Esophagus squamous epithelium (tissue), 5 donors: ENCODE measurements at regions not wholly inside any gene's neighbourhood (a gene's known extent, or its start where the extent isn't known, plus 50 kb on each side); places are given as distances from the start of the nearest gene placed in this dataset.

Source experiments
- DNase-seq: peaks from one replicate; lab custom pipeline; 2025; lab: John Stamatoyannopoulos, UW
- H3K27ac ChIP-seq, 4 donors: fragments of 200-600 bp; sonication (generic); one replicate each; pipeline ENCODE4 v1.5.1; 2016 to 2019; ENCODE audit warnings: mild to moderate bottlenecking in 1 of 4
- H3K27me3 ChIP-seq, 4 donors: fragments of 200-600 bp; sonication (generic); 1 replicate in 3 of 4; 2 replicates in 1 of 4; pipeline versions ENCODE4 v1.5.1 to v1.6.0; 2017 to 2021; ENCODE audit warnings: antibody characterized with exemption in 1 of 4
- H3K36me3 ChIP-seq, 3 donors: fragments of 200-600 bp; sonication (generic); one replicate each; pipeline ENCODE4 v1.5.1; 2016 to 2019
- H3K4me1 ChIP-seq, 3 donors: fragments of 200-600 bp; sonication (generic); one replicate each; pipeline ENCODE4 v1.5.1; 2017 to 2019
- H3K4me3 ChIP-seq, 4 donors: fragments of 200-600 bp; sonication (generic); 1 replicate in 3 of 4; 2 replicates in 1 of 4; pipeline ENCODE4 v1.5.1; 2016 to 2019; ENCODE audit warnings: mild to moderate bottlenecking in 2 of 4, moderate library complexity in 1 of 4
- H3K9me3 ChIP-seq, 3 donors: fragments of 200-600 bp; sonication (generic); one replicate each; pipeline ENCODE4 v1.5.1; 2016 to 2019
- CTCF ChIP-seq, 6 experiments: fragments of 450-650 bp in 4 of 6; fragments of 200-600 bp in 2 of 6; sonication (generic) in 2 of 6; IDR thresholded peaks; one replicate each; pipeline ENCODE4 v1.5.1; 2016 to 2019; ENCODE audit warnings: antibody characterized with exemption in 6 of 6, mild to moderate bottlenecking in 4 of 6, moderate library complexity in 4 of 6
- POLR2A ChIP-seq, 4 donors: fragments of 450-650 bp; IDR thresholded peaks; one replicate each; pipeline ENCODE4 v1.6.1; 2017; ENCODE audit warnings: antibody characterized with exemption in 4 of 4, mild to moderate bottlenecking in 4 of 4, moderate library complexity in 3 of 4
- WGBS, 2 donors: methylation state at CpG; one replicate each; pipeline ENCODE4 v1.1.5; 2018; 5-methylcytosine and 5-hydroxymethylcytosine counted together
- intact Hi-C: fragments of 100-400 bp; cut with DNase I; formaldehyde crosslinking; loops from one replicate; pipeline ENCODE4 v1.15.0; 2022
- donor health status: DM: yes; HTN: yes; CAD: no.

GRCh38 chr13:105907319-105908019, 628.0 kb downstream of the EFNB2 start:
- no peaks in the 10 kb centered on the region for H3K9me3 ChIP-seq
- intact Hi-C loops: no loop called here
- H3K27ac ChIP-seq: no peak overlapping the region
- H3K4me1 ChIP-seq: peaks cover 0 to 19% (median 3%) of the 10 kb centered on the region in 3 donors
- no peaks in the 10 kb centered on the region for H3K36me3 ChIP-seq
- 88 to 90% methylated on average over 3 of the region's 3 CpGs for WGBS, 2 donors
- no peak overlapping the region for H3K4me3 ChIP-seq
- H3K27me3 ChIP-seq: no peaks in the 10 kb centered on the region
- no peak for DNase-seq
- TF ChIP-seq CTCF (IDR thresholded peaks at IDR 0.05) (no peak), POLR2A (IDR thresholded peaks at IDR 0.05) (no peak)

DNA sequence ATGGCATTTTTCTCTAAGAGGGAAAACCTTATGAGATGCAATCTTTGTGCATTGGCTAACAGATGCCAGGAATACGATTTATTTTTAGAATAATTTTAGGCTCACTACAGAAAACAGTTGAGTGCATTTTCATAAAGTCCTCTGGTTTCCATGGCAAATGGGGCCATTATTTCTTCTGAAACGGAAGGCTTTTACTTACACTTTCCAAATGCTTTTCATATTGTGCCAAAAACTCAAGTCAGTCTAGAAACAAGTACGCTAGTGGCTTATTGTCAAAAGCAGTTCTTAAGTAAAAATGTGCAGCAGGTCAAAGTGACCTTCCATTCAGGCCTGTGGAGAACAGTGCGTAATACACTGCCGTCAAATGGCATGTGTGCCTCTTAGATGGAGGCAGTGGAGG, 628.7 kb downstream of the EFNB2 start:
- DNase-seq: no peak
- 72 to 90% methylated on average over 5 of the region's 5 CpGs for WGBS, 2 donors

DNA sequence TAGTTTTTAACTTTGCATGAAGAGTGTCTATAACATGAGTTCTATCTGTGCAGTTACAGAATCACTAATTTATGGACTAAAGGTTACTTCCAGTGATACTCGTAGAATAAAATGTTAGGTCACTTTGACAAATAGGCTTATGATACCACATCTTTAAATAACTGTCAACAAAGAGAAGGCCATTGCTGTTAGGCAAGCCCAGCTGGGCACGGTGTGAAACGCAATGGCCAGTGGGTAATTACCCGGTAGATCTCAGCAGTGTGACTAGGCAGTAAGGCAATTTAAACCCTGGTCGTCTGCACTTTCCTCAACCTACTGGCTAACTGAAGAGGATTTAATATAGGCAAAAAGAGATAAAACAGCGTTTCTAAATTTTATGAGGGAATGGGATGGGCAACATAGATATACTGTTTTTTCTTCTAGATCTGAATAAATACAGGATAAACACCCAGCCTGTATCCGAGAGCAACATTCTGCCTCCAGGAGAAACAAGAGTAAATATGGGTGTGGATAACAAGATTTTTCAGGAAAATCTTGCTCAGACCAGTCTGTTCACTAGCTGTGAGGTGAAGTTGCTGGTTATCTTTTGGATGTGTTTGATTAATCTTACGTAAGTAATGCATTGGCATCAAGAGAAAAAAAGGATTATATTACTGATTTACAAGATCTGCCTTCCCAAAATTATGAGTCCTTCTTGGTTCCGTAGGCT, 631.3 kb downstream of the EFNB2 start:
- no peak overlapping the region for H3K27ac ChIP-seq
- no peaks in the 10 kb centered on the region for H3K27me3 ChIP-seq
- WGBS, 2 donors: 54 to 64% methylated on average over 9 of the region's 9 CpGs
- no peaks in the 10 kb centered on the region for H3K9me3 ChIP-seq
- TF ChIP-seq CTCF (IDR thresholded peaks at IDR 0.05) (no peak), POLR2A (IDR thresholded peaks at IDR 0.05) (no peak)
- no peaks in the 10 kb centered on the region for H3K36me3 ChIP-seq
- intact Hi-C loops: no loop called here
- no peak for DNase-seq
- no peak overlapping the region for H3K4me3 ChIP-seq
- H3K4me1 ChIP-seq: peaks cover 0 to 19% (median 3%) of the 10 kb centered on the region in 3 donors

More for the DNA sequence above, 628.7 kb downstream of the EFNB2 start:
- no peaks in the 10 kb centered on the region for H3K36me3 ChIP-seq
- TF ChIP-seq CTCF (IDR thresholded peaks at IDR 0.05): no peak
- TF ChIP-seq POLR2A (IDR thresholded peaks at IDR 0.05): no peak
- intact Hi-C loops: no loop called here
- no peak overlapping the region for H3K27ac ChIP-seq
- H3K4me3 ChIP-seq: no peak overlapping the region
- no peaks in the 10 kb centered on the region for H3K27me3 ChIP-seq
- no peaks in the 10 kb centered on the region for H3K9me3 ChIP-seq
- H3K4me1 ChIP-seq: peaks cover 0 to 19% (median 3%) of the 10 kb centered on the region in 3 donors

DNA sequence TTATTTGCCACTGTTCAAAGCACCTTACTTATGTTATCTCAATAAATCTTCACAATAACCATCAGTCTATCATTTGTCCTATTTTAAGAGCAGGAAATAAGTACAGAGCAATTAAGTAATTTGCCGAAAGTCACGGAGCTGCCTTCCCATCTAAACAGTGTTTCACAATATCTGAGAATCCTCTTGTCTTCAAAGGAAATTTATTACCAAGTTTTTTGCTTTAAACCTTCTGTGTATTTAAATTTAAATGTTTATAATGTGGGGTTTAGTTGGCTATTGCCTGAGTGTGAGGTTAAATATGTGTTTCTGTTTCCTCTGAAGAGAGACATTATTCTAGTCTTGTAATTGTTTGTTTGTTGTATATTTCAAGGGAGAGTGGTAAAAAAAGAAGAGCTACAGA, 633.1 kb downstream of the EFNB2 start:
- DNase-seq: no peak
- Histone ChIP-seq H3K4me3 (no peak overlapping the region), H3K9me3 (no peaks in the 10 kb centered on the region), H3K4me1 (peaks cover 0 to 19% (median 3%) of the 10 kb centered on the region in 3 donors), H3K27me3 (no peaks in the 10 kb centered on the region), H3K27ac (no peak overlapping the region), H3K36me3 (no peaks in the 10 kb centered on the region)
- 81 to 86% methylated on average over 2 of the region's 2 CpGs for WGBS, 2 donors
- intact Hi-C loops: no loop called here
- no peak for TF ChIP-seq CTCF (IDR thresholded peaks at IDR 0.05)
- no peak for TF ChIP-seq POLR2A (IDR thresholded peaks at IDR 0.05)

DNA sequence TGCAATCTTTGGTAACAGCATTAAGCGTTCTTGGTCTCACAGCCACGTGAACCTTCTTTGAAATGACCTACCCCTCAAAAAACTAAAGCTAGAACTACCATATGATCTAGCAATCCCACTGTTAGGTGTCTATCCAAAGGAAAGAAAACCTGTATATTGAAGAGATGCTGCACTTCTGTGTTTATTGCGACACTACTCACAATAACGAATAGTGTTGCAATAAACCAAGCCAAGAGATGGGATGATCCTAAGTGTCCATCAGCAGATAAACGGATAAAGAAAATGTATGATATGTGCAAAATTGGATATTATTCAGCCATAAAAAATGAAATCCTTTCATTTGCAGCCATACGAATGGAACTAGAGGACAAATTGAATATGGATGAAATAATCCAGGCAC, 637.9 kb downstream of the EFNB2 start:
- Histone ChIP-seq H3K27ac (no peak overlapping the region), H3K36me3 (no peaks in the 10 kb centered on the region), H3K27me3 (no peaks in the 10 kb centered on the region), H3K9me3 (no peaks in the 10 kb centered on the region), H3K4me3 (no peak overlapping the region), H3K4me1 (no peaks in the 10 kb centered on the region)
- DNase-seq: no peak
- intact Hi-C loops: no loop called here
- TF ChIP-seq CTCF (IDR thresholded peaks at IDR 0.05) (no peak), POLR2A (IDR thresholded peaks at IDR 0.05) (no peak)
- 91 to 92% methylated on average over 6 of the region's 6 CpGs for WGBS, 2 donors
